ENCODE measurements at regions not wholly inside any gene's neighbourhood (a gene's known extent, or its start where the extent isn't known, plus 50 kb on each side); places are given as distances from the start of the nearest gene placed in this dataset.

GRCh38 chr1:69213644-69214043, 354.1 kb upstream of the LRRC7 start:
- TF ChIP-seq GATA2 (IDR thresholded peaks at IDR 0.05; ENCODE audit: low read depth, low read length) (no peak), GATA3 (IDR thresholded peaks at IDR 0.05; ENCODE audit: low read depth, low read length) (no peak)
